ENCODE measurements at regions not wholly inside any gene's neighbourhood (a gene's known extent, or its start where the extent isn't known, plus 50 kb on each side); places are given as distances from the start of the nearest gene placed in this dataset.

DNA sequence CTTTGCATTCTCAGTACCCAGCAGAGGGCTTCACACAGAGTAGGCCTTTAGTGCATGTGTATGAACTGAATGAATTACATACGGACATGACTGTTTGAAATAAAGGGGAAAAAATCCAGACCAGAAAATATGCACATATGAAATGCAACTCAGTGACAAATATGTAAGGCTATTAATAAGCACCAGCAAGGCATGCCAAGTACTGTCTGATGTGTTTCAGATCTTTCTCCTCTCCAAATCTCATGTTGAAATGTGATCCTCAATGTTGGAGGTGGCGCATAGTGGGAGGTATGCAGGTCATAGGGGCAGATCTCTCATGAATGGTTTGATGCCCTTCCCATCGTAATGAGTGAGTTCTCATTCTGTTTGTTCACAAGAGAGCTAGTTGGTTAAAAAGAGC lies 87.3 kb upstream of the TOMM7 start:
- TF ChIP-seq, protein P1, sequence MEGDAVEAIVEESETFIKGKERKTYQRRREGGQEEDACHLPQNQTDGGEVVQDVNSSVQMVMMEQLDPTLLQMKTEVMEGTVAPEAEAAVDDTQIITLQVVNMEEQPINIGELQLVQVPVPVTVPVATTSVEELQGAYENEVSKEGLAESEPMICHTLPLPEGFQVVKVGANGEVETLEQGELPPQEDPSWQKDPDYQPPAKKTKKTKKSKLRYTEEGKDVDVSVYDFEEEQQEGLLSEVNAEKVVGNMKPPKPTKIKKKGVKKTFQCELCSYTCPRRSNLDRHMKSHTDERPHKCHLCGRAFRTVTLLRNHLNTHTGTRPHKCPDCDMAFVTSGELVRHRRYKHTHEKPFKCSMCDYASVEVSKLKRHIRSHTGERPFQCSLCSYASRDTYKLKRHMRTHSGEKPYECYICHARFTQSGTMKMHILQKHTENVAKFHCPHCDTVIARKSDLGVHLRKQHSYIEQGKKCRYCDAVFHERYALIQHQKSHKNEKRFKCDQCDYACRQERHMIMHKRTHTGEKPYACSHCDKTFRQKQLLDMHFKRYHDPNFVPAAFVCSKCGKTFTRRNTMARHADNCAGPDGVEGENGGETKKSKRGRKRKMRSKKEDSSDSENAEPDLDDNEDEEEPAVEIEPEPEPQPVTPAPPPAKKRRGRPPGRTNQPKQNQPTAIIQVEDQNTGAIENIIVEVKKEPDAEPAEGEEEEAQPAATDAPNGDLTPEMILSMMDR (IDR thresholded peaks at IDR 0.05; ENCODE audit: low read depth, low read length) = no peak
- no peaks in the 10 kb centered on the region for H3K36me3 ChIP-seq
- no peaks in the 10 kb centered on the region for H3K9me3 ChIP-seq
- no peaks in the 10 kb centered on the region for H3K4me1 ChIP-seq
- H3K27me3 ChIP-seq = no peaks in the 10 kb centered on the region
- no peak for DNase-seq
- H3K4me3 ChIP-seq (ENCODE audit: low read depth, low read length) = no peak overlapping the region

DNA sequence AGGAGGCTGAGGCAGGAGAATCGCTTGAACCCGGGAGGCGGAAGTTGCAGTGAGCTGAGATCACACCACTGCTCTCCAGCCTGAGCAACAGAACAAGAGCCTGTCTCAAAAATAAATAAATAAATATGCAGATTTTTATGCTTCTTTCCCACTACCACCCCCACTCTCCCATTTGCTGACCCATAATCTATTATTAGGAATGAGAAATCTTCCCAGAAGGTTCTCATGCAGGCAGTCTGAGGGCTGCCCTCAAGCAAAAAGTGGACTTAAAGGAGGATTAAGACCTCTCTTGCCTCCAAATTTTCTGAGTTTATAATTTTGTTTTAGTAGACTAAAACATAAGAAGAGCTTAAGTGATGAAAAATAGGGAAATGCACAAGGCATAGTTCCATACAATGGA lies 85.2 kb upstream of the TOMM7 start:
- H3K9me3 ChIP-seq = no peaks in the 10 kb centered on the region
- no peaks in the 10 kb centered on the region for H3K4me1 ChIP-seq
- no peaks in the 10 kb centered on the region for H3K27me3 ChIP-seq

DNA sequence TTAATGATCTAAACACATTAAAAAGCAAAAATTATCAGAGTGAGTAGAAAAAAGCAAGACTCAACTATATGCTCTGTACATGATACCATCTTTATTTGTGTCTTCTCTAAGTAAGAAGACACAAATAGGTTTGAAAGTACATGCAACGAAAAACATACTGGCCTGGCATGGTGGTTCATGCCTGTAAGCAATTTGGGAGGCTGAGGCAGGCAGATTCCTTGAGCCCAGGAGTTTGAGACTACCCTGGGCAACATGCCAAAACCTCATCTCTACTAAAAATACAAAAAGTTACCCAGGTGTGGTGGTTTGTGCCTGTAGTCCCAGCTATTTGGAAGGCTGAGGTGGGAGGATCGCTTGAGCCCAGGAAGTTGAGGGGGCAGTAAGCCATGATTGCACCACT lies 78.1 kb upstream of the TOMM7 start:
- Histone ChIP-seq H3K36me3 (no peaks in the 10 kb centered on the region), H3K27me3 (no peaks in the 10 kb centered on the region), H3K9me3 (no peaks in the 10 kb centered on the region), H3K4me1 (no peaks in the 10 kb centered on the region), H3K4me3 (ENCODE audit: low read depth, low read length) (no peak overlapping the region)
- TF ChIP-seq, protein P1 (IDR thresholded peaks at IDR 0.05; ENCODE audit: low read depth, low read length) = no peak
- DNase-seq = no peak

More for the DNA sequence above, 85.2 kb upstream of the TOMM7 start:
- DNase-seq = no peak
- Histone ChIP-seq H3K36me3 (no peaks in the 10 kb centered on the region), H3K4me3 (ENCODE audit: low read depth, low read length) (no peak overlapping the region)
- TF ChIP-seq, protein P1 (IDR thresholded peaks at IDR 0.05; ENCODE audit: low read depth, low read length) = no peak

DNA sequence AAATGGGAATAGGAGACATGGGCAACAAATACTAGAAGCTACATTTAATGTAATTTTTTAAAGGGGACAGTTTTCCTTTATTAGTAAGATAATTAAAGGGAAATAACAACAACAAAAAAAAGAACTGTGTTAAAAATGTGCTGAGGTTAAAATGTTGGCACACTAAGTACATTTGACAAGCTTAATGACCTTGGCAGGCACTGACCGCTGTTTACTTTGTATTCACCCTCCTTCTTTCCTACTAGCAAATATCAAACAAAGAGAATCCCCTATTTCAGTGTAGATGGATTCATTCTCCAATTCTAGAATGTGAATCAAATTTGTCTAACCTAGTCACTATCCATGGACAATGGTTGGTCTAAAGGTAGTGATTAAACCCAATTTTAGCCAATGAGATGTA lies 77.5 kb upstream of the TOMM7 start:
- H3K9me3 ChIP-seq = no peaks in the 10 kb centered on the region
- no peaks in the 10 kb centered on the region for H3K4me1 ChIP-seq
- TF ChIP-seq, protein P1 (IDR thresholded peaks at IDR 0.05; ENCODE audit: low read depth, low read length) = no peak
- no peaks in the 10 kb centered on the region for H3K27me3 ChIP-seq
- DNase-seq = no peak
- no peaks in the 10 kb centered on the region for H3K36me3 ChIP-seq
- no peak overlapping the region for H3K4me3 ChIP-seq (ENCODE audit: low read depth, low read length)

DNA sequence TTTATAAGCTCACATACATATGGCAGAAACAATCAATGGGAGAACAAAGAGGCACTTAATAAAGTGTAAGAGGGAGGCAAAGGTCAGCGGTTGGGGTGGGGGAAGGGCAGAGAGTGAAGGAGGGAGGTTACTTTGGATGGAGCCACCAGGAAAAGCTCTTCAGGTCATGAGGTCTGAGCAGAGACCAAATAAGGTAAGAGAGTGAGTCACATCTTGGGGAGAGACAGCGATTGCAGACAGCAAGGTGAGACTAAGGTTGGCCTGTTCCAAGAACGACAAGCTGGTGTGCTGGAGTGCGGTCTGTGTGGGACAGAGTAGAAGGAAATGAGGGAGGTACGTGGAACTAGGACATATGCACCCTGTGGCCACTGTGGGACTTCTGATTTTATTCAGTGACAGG lies 74.3 kb upstream of the TOMM7 start:
- H3K4me1 ChIP-seq = no peaks in the 10 kb centered on the region
- no peaks in the 10 kb centered on the region for H3K9me3 ChIP-seq
- no peaks in the 10 kb centered on the region for H3K36me3 ChIP-seq
- TF ChIP-seq, protein P1 (IDR thresholded peaks at IDR 0.05; ENCODE audit: low read depth, low read length) = no peak
- DNase-seq = no peak
- no peak overlapping the region for H3K4me3 ChIP-seq (ENCODE audit: low read depth, low read length)
- H3K27me3 ChIP-seq = no peaks in the 10 kb centered on the region

DNA sequence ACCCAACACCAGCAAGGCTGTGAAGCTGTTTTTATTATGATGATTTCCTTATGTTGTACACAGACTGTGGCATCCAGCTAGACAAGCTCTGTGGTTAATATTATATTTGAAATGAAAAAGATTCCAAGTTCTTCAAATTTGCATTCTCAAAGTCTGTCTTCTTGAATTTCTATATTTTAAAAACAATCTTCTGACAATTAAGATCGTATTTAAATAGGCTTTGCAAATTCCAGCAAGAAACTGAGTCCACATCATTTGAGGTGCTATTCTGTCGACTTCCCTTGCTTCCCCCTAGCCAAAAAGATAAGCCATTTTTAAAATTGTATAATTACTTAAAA lies 73.1 kb upstream of the TOMM7 start:
- no peaks in the 10 kb centered on the region for H3K9me3 ChIP-seq
- TF ChIP-seq, protein P1 (IDR thresholded peaks at IDR 0.05; ENCODE audit: low read depth, low read length) = no peak
- H3K4me3 ChIP-seq (ENCODE audit: low read depth, low read length) = no peak overlapping the region
- no peaks in the 10 kb centered on the region for H3K27me3 ChIP-seq
- DNase-seq = no peak
- no peaks in the 10 kb centered on the region for H3K36me3 ChIP-seq
- no peaks in the 10 kb centered on the region for H3K4me1 ChIP-seq

Measured in BE2C (cell line).